ENCODE measurements at regions not wholly inside any gene's neighbourhood (a gene's known extent, or its start where the extent isn't known, plus 50 kb on each side); places are given as distances from the start of the nearest gene placed in this dataset.

- TF ChIP-seq CTCF (IDR thresholded peaks at IDR 0.05 in 4 of 5, conservative IDR thresholded peaks at IDR 0.05 in 1 of 5): no peak
- no peak for TF ChIP-seq POLR2A (IDR thresholded peaks at IDR 0.05)
Measured at GRCh38 chr2:166773308-166773949, 114.9 kb upstream of the XIRP2 start.
